ENCODE measurements at regions not wholly inside any gene's neighbourhood (a gene's known extent, or its start where the extent isn't known, plus 50 kb on each side); places are given as distances from the start of the nearest gene placed in this dataset.

DNA sequence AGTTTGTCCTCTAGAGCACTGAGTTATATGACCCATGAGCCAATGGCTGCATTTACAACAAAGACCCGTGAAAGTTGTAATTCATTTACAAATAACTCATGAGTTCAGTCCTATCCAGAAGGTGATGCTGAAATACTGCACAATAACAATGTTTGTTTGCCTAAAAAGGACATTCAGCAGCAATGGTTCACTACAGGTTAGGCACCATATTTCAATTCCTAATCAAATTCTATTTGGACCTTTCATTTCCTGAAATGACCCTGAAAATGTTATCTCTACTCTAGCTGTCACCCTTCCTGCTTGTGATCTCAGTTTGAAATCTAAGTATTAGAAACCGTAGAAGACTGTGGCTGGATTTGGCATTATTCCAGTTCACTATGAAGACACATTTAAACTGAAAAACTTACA, 191.2 kb upstream of the SAMSN1 start (continued):
- TF ChIP-seq, protein P1, sequence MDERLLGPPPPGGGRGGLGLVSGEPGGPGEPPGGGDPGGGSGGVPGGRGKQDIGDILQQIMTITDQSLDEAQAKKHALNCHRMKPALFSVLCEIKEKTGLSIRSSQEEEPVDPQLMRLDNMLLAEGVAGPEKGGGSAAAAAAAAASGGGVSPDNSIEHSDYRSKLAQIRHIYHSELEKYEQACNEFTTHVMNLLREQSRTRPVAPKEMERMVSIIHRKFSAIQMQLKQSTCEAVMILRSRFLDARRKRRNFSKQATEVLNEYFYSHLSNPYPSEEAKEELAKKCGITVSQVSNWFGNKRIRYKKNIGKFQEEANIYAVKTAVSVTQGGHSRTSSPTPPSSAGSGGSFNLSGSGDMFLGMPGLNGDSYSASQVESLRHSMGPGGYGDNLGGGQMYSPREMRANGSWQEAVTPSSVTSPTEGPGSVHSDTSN (CRISPR knock-in tag; IDR thresholded peaks at IDR 0.05; ENCODE audit: low read depth): no peak
- TF ChIP-seq, protein P1 (tag; conservative IDR thresholded peaks at IDR 0.05; ENCODE audit: low read depth): peak; percentile 50; the same call in 1 of the 2 replicates
- TF ChIP-seq ZSCAN29 (IDR thresholded peaks at IDR 0.05) (no peak), KDM4B (IDR thresholded peaks at IDR 0.05; ENCODE audit: borderline replicate concordance in 2 of 2, low read depth in 1 of 2) (no peak), FOXM1 (IDR thresholded peaks at IDR 0.05; ENCODE audit: low read depth) (peak; percentile 57; the same call in 1 of the 2 replicates), FOXM1 (CRISPR knock-in tag; IDR thresholded peaks at IDR 0.05; ENCODE audit: low read depth) (no peak), TFAM (CRISPR knock-in tag; conservative IDR thresholded peaks at IDR 0.05) (no peak), ZBTB1 (CRISPR knock-in tag; IDR thresholded peaks at IDR 0.05; ENCODE audit: borderline replicate concordance, low read depth) (no peak), ESRRA (IDR thresholded peaks at IDR 0.05; ENCODE audit: borderline replicate concordance, low read depth) (peak; percentile 61), HMGN3 (IDR thresholded peaks at IDR 0.05; ENCODE audit: borderline replicate concordance, extremely low read depth, insufficient read length, low read depth, low read length) (no peak), PHTF2 (CRISPR knock-in tag; IDR thresholded peaks at IDR 0.05) (0 out of 2 replicates have a peak, but pooled peaks have one; percentile 57), ZNF140 (CRISPR knock-in tag; IDR thresholded peaks at IDR 0.05) (no peak), FOXJ2 (tag; IDR thresholded peaks at IDR 0.05) (0 out of 2 replicates have a peak, but pooled peaks have one; percentile 15), TEAD4 (IDR thresholded peaks at IDR 0.05; ENCODE audit: low read length) (no peak), TEAD4 (CRISPR knock-in tag; IDR thresholded peaks at IDR 0.05; ENCODE audit: borderline replicate concordance) (no peak), SMARCA5 (IDR thresholded peaks at IDR 0.05) (no peak), POLR2A (conservative IDR thresholded peaks at IDR 0.05) (no peak), SRSF1 (IDR thresholded peaks at IDR 0.05; ENCODE audit: low read depth, low read length) (no peak), RBM22 (IDR thresholded peaks at IDR 0.05; ENCODE audit: low read depth, low read length, poor library complexity, severe bottlenecking) (no peak)
- TF ChIP-seq, protein P2, sequence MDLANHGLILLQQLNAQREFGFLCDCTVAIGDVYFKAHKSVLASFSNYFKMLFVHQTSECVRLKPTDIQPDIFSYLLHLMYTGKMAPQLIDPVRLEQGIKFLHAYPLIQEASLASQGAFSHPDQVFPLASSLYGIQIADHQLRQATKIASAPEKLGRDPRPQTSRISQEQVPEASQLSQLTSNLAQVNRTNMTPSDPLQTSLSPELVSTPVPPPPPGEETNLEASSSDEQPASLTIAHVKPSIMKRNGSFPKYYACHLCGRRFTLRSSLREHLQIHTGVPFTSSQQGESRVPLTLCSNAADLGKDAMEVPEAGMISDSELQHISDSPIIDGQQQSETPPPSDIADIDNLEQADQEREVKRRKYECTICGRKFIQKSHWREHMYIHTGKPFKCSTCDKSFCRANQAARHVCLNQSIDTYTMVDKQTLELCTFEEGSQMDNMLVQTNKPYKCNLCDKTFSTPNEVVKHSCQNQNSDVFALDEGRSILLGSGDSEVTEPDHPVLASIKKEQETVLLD (IDR thresholded peaks at IDR 0.05): no peak
- TF ChIP-seq, protein P3, sequence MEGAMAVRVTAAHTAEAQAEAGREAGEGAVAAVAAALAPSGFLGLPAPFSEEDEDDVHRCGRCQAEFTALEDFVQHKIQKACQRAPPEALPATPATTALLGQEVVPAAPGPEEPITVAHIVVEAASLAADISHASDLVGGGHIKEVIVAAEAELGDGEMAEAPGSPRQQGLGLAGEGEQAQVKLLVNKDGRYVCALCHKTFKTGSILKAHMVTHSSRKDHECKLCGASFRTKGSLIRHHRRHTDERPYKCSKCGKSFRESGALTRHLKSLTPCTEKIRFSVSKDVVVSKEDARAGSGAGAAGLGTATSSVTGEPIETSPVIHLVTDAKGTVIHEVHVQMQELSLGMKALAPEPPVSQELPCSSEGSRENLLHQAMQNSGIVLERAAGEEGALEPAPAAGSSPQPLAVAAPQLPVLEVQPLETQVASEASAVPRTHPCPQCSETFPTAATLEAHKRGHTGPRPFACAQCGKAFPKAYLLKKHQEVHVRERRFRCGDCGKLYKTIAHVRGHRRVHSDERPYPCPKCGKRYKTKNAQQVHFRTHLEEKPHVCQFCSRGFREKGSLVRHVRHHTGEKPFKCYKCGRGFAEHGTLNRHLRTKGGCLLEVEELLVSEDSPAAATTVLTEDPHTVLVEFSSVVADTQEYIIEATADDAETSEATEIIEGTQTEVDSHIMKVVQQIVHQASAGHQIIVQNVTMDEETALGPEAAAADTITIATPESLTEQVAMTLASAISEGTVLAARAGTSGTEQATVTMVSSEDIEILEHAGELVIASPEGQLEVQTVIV (CRISPR knock-in tag; IDR thresholded peaks at IDR 0.05; ENCODE audit: borderline replicate concordance): 0 out of 2 replicates have a peak, but pooled peaks have one; percentile 54
- TF ChIP-seq, protein P4, sequence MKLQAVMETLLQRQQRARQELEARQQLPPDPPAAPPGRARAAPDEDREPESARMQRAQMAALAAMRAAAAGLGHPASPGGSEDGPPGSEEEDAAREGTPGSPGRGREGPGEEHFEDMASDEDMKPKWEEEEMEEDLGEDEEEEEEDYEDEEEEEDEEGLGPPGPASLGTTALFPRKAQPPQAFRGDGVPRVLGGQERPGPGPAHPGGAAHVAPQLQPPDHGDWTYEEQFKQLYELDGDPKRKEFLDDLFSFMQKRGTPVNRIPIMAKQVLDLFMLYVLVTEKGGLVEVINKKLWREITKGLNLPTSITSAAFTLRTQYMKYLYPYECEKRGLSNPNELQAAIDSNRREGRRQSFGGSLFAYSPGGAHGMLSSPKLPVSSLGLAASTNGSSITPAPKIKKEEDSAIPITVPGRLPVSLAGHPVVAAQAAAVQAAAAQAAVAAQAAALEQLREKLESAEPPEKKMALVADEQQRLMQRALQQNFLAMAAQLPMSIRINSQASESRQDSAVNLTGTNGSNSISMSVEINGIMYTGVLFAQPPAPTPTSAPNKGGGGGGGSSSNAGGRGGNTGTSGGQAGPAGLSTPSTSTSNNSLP (IDR thresholded peaks at IDR 0.05; ENCODE audit: borderline replicate concordance, low read depth, low read length): 0 out of 2 replicates have a peak, but pooled peaks have one; percentile 24

Measured in K562 (cell line).